GM10266 (cell line): ENCODE measurements at regions not wholly inside any gene's neighbourhood (a gene's known extent, or its start where the extent isn't known, plus 50 kb on each side); places are given as distances from the start of the nearest gene placed in this dataset.

Source experiments
- DNase-seq: peaks from one replicate; pipeline ENCODE4 v3.0.0; 2012; ENCODE audit errors: extremely low spot score
- TF ChIP-seq, protein P1 (sequence below): IDR thresholded peaks from 2 replicates; pipeline ENCODE4 v1.5.1; 2012; ENCODE audit warnings: mild to moderate bottlenecking, low read depth; ENCODE audit not compliant: control insufficient read depth, insufficient read depth; ENCODE audit errors: missing control alignments

GRCh38 chr15:70447928-70448698 is 315.2 kb downstream of the UACA start:
- DNase-seq, result no peak

GRCh38 chr15:70447521-70447920 is 315.8 kb downstream of the UACA start:
- TF ChIP-seq, protein P1, sequence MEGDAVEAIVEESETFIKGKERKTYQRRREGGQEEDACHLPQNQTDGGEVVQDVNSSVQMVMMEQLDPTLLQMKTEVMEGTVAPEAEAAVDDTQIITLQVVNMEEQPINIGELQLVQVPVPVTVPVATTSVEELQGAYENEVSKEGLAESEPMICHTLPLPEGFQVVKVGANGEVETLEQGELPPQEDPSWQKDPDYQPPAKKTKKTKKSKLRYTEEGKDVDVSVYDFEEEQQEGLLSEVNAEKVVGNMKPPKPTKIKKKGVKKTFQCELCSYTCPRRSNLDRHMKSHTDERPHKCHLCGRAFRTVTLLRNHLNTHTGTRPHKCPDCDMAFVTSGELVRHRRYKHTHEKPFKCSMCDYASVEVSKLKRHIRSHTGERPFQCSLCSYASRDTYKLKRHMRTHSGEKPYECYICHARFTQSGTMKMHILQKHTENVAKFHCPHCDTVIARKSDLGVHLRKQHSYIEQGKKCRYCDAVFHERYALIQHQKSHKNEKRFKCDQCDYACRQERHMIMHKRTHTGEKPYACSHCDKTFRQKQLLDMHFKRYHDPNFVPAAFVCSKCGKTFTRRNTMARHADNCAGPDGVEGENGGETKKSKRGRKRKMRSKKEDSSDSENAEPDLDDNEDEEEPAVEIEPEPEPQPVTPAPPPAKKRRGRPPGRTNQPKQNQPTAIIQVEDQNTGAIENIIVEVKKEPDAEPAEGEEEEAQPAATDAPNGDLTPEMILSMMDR, result no peak
- DNase-seq, result no peak

More at GRCh38 chr15:70447928-70448698, 315.2 kb downstream of the UACA start:
- TF ChIP-seq, protein P1, result no peak

- DNase-seq, result no peak
- TF ChIP-seq, protein P1, result no peak
These were observed 316.3 kb downstream of the UACA start for GRCh38 chr15:70447081-70447480.

GRCh38 chr15:70443486-70444273 is 319.7 kb downstream of the UACA start:
- DNase-seq, result no peak
- TF ChIP-seq, protein P1, result no peak

DNA sequence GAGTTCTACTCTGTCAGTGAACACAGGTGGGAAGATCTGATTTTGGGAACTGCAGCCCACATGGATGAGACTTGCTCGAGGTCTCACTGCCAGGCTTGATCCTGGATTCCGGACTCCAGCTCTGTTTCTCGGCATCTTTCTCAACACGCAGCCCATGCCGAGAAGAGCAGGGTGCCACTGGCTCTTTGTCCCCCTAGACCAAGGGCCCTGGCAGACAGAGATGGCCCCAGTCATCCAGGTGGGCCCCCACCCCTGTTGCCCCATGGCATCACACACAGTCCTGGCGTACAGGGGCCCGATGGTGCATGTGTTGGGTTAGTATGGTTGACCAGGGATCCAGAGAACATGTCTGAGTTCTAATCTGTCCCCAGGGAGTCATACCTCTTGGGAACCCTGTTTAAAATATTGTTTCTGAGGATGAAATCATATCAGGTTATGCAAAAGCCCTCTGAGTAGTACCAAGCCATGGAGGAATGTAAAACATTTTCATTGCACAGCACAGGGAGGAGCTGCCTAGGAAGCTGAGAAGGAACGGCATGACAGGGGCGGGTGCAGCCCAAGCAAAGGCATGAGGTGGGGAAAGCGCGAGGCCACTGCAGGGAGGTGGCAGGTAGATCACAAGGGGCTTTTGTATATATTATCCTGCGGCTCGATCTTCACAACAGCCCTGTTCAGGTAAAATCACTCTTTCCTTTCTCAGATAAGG is 320.6 kb downstream of the UACA start:
- TF ChIP-seq, protein P1, result no peak
- no peak for DNase-seq

DNA sequence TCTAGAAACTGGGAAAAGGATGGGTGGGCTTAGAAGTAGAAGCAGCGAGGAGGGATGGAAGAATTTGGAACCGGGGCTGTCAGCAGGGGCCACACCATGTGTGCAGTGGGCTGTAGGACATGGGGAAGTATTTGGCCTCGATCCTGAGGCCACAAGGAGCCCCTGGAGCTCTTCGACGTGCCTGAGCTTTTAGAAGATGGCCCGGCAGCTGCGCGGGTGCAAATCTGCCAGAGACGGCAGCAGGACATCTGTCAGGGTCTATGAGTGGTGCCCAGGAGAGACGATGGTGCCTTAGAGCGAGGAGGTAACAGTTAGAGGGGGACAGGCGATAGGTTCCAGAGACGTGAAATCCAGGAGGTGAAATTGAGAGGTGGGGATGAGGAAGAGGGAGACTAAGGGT is 321.1 kb downstream of the UACA start:
- DNase-seq, result no peak
- TF ChIP-seq, protein P1, result no peak
